T-helper 2 cell treated with Interferon-gamma antibody and Interleukin-4, amounts not matched to agents 100 ng/mL and 5 ng/mL, for 36 hours (primary cell): ENCODE measurements at regions not wholly inside any gene's neighbourhood (a gene's known extent, or its start where the extent isn't known, plus 50 kb on each side); places are given as distances from the start of the nearest gene placed in this dataset.

Experiments used
- intact Hi-C: fragments of 100-400 bp; cut with micrococcal nuclease; formaldehyde crosslinking; loops from one replicate; pipeline ENCODE4 v1.15.1; 2023

DNA sequence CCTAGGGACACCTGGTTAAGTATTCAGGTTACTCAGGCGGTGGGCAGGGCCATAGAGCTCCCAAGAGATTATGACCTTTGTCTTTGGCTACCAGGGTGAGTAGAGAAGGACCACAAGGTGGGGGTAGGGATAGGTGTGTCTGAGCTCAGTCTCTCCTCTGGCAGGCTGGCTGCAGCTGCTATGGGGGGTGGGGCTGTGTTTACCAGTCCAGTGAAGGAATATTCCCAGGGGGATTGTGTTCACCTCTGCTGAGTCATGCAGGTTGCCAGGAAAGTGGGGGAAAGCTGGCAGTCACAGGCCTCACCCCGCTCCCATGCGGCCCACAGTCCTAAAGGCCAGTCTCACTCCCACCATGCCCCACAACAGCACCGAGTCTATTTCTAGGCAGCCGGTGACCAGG is 53.6 kb upstream of the POU5F2 start:
- intact Hi-C loops: no loop called here

DNA sequence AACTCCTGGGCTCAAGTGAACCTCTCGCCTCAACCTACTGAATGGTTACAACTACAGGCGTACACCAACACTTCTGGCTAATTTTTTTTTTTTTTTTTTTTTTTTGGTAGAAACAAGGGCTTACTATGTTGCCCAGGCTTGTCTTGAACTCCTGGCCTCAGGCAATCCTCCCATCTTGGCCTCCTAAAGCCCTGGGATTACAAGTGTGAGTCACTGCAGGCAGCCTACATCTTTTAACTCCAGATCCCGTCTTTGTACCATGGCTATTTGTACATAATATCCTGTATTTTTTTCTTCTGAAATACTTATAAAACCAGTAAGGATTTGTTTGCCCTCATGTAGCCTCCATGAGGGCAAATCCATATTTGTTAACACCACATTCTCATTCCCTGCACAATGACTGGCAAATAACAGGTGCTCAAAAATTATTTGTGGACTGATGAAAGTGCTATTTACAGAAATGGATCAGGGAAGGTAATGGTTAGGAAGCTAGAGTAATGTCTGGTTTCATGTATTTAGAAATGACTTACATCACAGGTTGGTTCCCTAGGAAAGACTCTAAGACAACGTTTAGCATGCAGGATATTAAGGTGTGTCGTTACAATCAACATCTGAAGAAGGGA is 51.9 kb upstream of the POU5F2 start:
- intact Hi-C loops: no loop called here

DNA sequence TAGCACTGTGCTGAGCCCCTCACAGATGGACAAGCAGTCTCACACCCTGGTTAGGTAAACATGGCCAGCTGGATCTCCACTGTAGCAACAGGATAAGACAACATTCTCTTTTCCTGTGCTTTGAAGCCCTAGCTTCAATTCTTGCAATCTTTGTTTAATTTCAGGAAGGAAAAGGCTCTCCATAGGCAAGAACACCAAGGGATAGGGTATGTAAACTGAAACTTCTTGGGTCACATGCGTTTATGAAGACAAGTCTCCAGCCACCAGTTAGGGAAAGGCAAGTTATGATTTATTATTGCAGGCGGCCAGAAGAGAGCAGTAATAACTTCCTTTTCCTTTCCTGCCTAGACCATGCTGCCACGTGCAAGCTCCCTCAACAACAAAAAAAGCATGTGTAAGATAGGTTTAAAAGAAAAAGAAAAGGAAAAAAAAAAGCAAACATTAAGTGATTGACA is 50.1 kb upstream of the POU5F2 start:
- intact Hi-C loops: no loop called here
